ENCODE measurements at regions not wholly inside any gene's neighbourhood (a gene's known extent, or its start where the extent isn't known, plus 50 kb on each side); places are given as distances from the start of the nearest gene placed in this dataset.
"Not testable (repeated sequence)": the region's sequence is repeated elsewhere in the genome, so short reads cannot be mapped to it uniquely, and the experiment has no call there.

GRCh38 chr16:47880653-47881052 is 275.1 kb downstream of the ABCC12 start:
- no peak for DNase-seq
- H3K36me3 Mint-ChIP-seq, result no peaks in the 10 kb centered on the region
- CTCF ChIA-PET, result no interaction called here
- no peak overlapping the region for H3K27ac Mint-ChIP-seq
- H3K9me3 Mint-ChIP-seq, result no peaks in the 10 kb centered on the region
- no peak overlapping the region for H3K4me3 Mint-ChIP-seq
- peaks cover 6% of the 10 kb centered on the region for H3K27me3 Mint-ChIP-seq
- no peaks in the 10 kb centered on the region for H3K4me1 Mint-ChIP-seq

DNA sequence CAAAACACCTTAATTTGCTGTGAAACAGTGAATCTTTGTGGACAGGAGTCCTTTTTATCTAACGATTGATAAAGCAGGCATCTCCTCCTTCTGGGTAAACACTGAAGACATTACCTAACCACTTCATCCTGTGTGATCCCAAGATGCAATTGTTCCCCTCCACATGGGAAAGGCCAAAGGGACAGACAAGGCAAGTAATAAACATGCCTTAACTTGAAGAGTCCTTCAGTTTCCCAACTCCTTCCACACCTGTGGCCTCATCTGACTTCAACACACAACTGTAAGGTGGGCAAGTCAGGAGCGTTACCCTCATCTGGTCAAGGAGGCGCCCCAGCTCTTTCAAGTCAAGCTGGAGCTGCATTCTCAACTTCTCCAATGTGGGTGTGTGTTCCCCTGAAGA is 278.6 kb downstream of the ABCC12 start:
- no peaks in the 10 kb centered on the region for H3K4me1 Mint-ChIP-seq
- H3K36me3 Mint-ChIP-seq, result no peaks in the 10 kb centered on the region
- H3K4me3 Mint-ChIP-seq, result no peak overlapping the region
- H3K27ac Mint-ChIP-seq, result no peak overlapping the region
- DNase-seq, result no peak
- CTCF ChIA-PET, result no interaction called here
- no peaks in the 10 kb centered on the region for H3K9me3 Mint-ChIP-seq
- H3K27me3 Mint-ChIP-seq, result no peaks in the 10 kb centered on the region

GRCh38 chr16:47876511-47876910 is 279.3 kb downstream of the ABCC12 start:
- no peak for DNase-seq
- H3K27ac Mint-ChIP-seq, result no peak overlapping the region
- H3K4me3 Mint-ChIP-seq, result no peak overlapping the region
- no peaks in the 10 kb centered on the region for H3K4me1 Mint-ChIP-seq
- no peaks in the 10 kb centered on the region for H3K36me3 Mint-ChIP-seq
- H3K27me3 Mint-ChIP-seq, result no peaks in the 10 kb centered on the region
- H3K9me3 Mint-ChIP-seq, result no peaks in the 10 kb centered on the region
- CTCF ChIA-PET, result no interaction called here

- Mint-ChIP-seq H3K27me3 (no peaks in the 10 kb centered on the region), H3K27ac (no peak overlapping the region), H3K4me3 (no peak overlapping the region), H3K9me3 (peaks cover 2% of the 10 kb centered on the region), H3K36me3 (no peaks in the 10 kb centered on the region), H3K4me1 (no peaks in the 10 kb centered on the region)
- CTCF ChIA-PET, result interaction anchor here (0.8 kb wide), 1 partner anchor 11 kb away, joined by 3 read pairs; no protein-coding TSS in a partner anchor
- DNase-seq, result no peak
Observed at GRCh38 chr16:47873434-47873833, 282.4 kb downstream of the ABCC12 start.

DNA sequence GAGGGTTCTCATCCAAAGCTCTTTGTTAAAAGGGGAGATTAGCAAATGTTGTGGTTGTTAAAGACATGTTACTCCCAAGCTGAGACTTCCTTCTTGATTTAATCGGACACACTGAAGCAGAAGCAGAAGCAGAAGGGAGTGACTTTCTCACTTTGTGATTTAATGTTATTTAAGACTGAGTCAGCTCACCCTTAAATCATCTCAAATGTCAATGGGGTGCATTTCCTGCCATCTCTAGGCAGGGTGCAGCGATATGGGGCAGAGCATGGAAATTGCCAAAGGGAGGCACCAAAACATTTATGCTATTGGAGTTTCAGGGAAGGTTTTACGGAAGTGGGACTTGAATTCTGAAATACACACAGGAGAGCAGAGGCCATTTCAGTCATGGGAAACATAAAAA is 283.6 kb downstream of the ABCC12 start:
- CTCF ChIA-PET, result no interaction called here
- Mint-ChIP-seq H3K4me1 (no peaks in the 10 kb centered on the region), H3K9me3 (peaks cover 2% of the 10 kb centered on the region), H3K27ac (no peak overlapping the region), H3K27me3 (no peaks in the 10 kb centered on the region), H3K36me3 (no peaks in the 10 kb centered on the region), H3K4me3 (no peak overlapping the region)
- DNase-seq, result no peak

- H3K9me3 Mint-ChIP-seq, result peaks cover 2% of the 10 kb centered on the region
- no peak overlapping the region for H3K27ac Mint-ChIP-seq
- H3K4me3 Mint-ChIP-seq, result no peak overlapping the region
- CTCF ChIA-PET, result no interaction called here
- H3K27me3 Mint-ChIP-seq, result peaks cover 4% of the 10 kb centered on the region
- no peaks in the 10 kb centered on the region for H3K4me1 Mint-ChIP-seq
- no peak for DNase-seq
- H3K36me3 Mint-ChIP-seq, result no peaks in the 10 kb centered on the region
Observed at GRCh38 chr16:47866423-47866822, 289.4 kb downstream of the ABCC12 start.

GRCh38 chr16:47865337-47865855 is 290.4 kb downstream of the ABCC12 start:
- Mint-ChIP-seq H3K4me1 (no peaks in the 10 kb centered on the region), H3K27me3 (peaks cover 4% of the 10 kb centered on the region), H3K4me3 (no peak overlapping the region), H3K27ac (no peak overlapping the region), H3K36me3 (no peaks in the 10 kb centered on the region), H3K9me3 (no peaks in the 10 kb centered on the region)
- CTCF ChIA-PET, result no interaction called here
- no peak for DNase-seq

GRCh38 chr16:47864262-47864661 is 291.5 kb downstream of the ABCC12 start:
- H3K4me3 Mint-ChIP-seq, CTCF ChIA-PET, H3K4me1 Mint-ChIP-seq, DNase-seq, H3K36me3 Mint-ChIP-seq, H3K9me3 Mint-ChIP-seq, H3K27ac Mint-ChIP-seq, H3K27me3 Mint-ChIP-seq: not testable (repeated sequence)

GRCh38 chr16:47861999-47862398 is 293.8 kb downstream of the ABCC12 start:
- no peak overlapping the region for H3K4me3 Mint-ChIP-seq

DNA sequence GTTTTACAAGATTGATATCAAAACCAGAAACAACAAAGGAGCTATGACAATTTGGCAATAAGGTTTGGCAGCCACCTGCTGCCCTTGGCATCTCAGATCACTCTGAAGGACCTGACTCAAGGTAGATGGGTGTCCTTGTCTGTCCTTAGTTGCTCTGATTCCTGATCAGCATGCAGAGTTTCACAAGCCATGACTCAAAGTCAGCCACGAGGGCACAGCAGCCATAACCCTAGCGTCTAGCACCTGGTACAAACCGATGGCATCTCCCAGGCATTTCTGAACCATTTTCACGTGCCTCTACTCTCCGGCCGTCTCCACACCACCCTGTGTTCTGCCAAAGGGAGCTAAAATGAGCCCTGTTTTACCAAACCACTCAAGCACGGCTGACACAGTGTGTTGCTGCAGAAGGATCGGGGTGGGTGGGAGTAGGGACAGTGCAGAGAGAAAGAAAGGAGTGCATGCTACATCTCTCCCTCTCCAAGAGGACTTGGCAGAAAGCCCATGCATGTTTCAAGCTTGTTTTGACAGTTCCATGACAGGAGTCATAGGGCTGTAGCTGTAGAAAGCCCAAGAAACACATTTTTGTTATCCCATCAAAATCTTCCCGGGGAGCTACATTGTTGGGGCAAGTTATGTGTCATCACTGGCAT is 297.3 kb downstream of the ABCC12 start:
- Mint-ChIP-seq H3K36me3 (no peaks in the 10 kb centered on the region), H3K27me3 (peaks cover 4% of the 10 kb centered on the region), H3K4me3 (no peak overlapping the region), H3K27ac (no peak overlapping the region), H3K4me1 (no peaks in the 10 kb centered on the region), H3K9me3 (peaks cover 13% of the 10 kb centered on the region)
- CTCF ChIA-PET, result no interaction called here
- DNase-seq, result no peak

More at GRCh38 chr16:47861999-47862398, 293.8 kb downstream of the ABCC12 start:
- H3K27me3 Mint-ChIP-seq, result peaks cover 4% of the 10 kb centered on the region
- no peak for DNase-seq
- CTCF ChIA-PET, result no interaction called here
- H3K9me3 Mint-ChIP-seq, result no peaks in the 10 kb centered on the region
- no peak overlapping the region for H3K27ac Mint-ChIP-seq
- H3K36me3 Mint-ChIP-seq, result no peaks in the 10 kb centered on the region
- H3K4me1 Mint-ChIP-seq, result no peaks in the 10 kb centered on the region

- no peaks in the 10 kb centered on the region for H3K4me1 Mint-ChIP-seq
- no peak overlapping the region for H3K4me3 Mint-ChIP-seq
- CTCF ChIA-PET, result no interaction called here
- DNase-seq, result no peak
- no peak overlapping the region for H3K27ac Mint-ChIP-seq
- peaks cover 13% of the 10 kb centered on the region for H3K9me3 Mint-ChIP-seq
- H3K36me3 Mint-ChIP-seq, result no peaks in the 10 kb centered on the region
- no peaks in the 10 kb centered on the region for H3K27me3 Mint-ChIP-seq
Observed at GRCh38 chr16:47855431-47855830, 300.4 kb downstream of the ABCC12 start.

GRCh38 chr16:47854737-47855136 is 301.1 kb downstream of the ABCC12 start:
- Mint-ChIP-seq H3K36me3 (no peaks in the 10 kb centered on the region), H3K27me3 (no peaks in the 10 kb centered on the region), H3K4me1 (no peaks in the 10 kb centered on the region), H3K27ac (no peak overlapping the region), H3K4me3 (no peak overlapping the region), H3K9me3 (peaks cover 13% of the 10 kb centered on the region)
- no peak for DNase-seq
- CTCF ChIA-PET, result no interaction called here

DNA sequence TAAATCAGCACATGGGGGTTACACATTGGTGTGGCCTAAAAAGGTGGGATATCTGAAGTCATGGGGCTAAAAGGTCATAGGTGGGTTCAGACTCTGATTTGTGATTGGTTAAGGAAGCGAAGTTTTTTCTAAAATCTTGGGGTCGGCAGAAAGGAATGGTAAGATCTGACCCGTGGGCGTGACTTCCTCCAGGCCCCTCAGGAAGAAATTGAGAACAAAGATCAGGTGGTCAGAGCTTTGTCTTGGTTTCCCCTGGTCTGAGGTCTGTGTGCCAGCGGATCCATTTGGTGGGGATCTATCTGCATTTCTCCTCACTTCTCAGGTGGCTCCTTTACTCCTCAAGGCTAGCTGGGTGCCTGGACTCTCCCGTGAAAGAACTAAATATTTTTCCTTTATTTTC is 302.8 kb downstream of the ABCC12 start:
- no peaks in the 10 kb centered on the region for H3K27me3 Mint-ChIP-seq
- no peak for DNase-seq
- H3K4me3 Mint-ChIP-seq, result no peak overlapping the region
- peaks cover 13% of the 10 kb centered on the region for H3K9me3 Mint-ChIP-seq
- no peaks in the 10 kb centered on the region for H3K36me3 Mint-ChIP-seq
- H3K4me1 Mint-ChIP-seq, result no peaks in the 10 kb centered on the region
- CTCF ChIA-PET, result no interaction called here
- H3K27ac Mint-ChIP-seq, result no peak overlapping the region

- H3K9me3 Mint-ChIP-seq, result peaks cover 13% of the 10 kb centered on the region
- H3K27me3 Mint-ChIP-seq, result no peaks in the 10 kb centered on the region
- no peak overlapping the region for H3K4me3 Mint-ChIP-seq
- no peaks in the 10 kb centered on the region for H3K36me3 Mint-ChIP-seq
- DNase-seq, result no peak
- no peaks in the 10 kb centered on the region for H3K4me1 Mint-ChIP-seq
- CTCF ChIA-PET, result no interaction called here
- H3K27ac Mint-ChIP-seq, result no peak overlapping the region
Observed at GRCh38 chr16:47851146-47851545, 304.6 kb downstream of the ABCC12 start.

DNA sequence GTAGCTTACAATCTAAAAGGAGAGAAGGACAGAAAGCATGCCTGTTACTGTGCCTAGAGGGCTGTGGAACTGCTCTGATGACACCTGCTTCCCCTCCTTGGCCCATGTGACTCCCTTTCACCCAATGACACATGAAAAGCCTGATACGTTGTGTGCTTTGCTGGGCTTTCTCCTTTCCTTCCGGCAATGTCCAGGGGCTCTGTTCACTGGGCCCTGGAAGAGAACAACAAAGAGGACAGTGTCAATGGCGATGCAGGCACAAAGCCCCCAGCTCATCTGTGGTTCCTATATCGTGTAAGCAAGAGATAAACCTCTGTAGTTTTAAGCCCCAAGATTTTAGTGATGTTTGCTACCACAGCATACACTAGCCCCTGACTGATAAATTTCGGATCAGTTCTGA is 306.1 kb downstream of the ABCC12 start:
- DNase-seq, result no peak
- CTCF ChIA-PET, result no interaction called here
- Mint-ChIP-seq H3K27me3 (no peaks in the 10 kb centered on the region), H3K4me3 (no peak overlapping the region), H3K36me3 (no peaks in the 10 kb centered on the region), H3K9me3 (peaks cover 6% of the 10 kb centered on the region), H3K27ac (no peak overlapping the region), H3K4me1 (no peaks in the 10 kb centered on the region)

Measured in activated naive CD4-positive, alpha-beta T cell treated with anti-CD3 and anti-CD28 coated beads, Interleukin-2, amount 10 ng/mL, durations not matched to agents 7 days and 5 days (primary cell).